ENCODE measurements at regions not wholly inside any gene's neighbourhood (a gene's known extent, or its start where the extent isn't known, plus 50 kb on each side); places are given as distances from the start of the nearest gene placed in this dataset.

GRCh38 chr22:44577391-44578109 lies 79.5 kb upstream of the RTL6 start:
- peak in 2 of 6 donors; percentile 9 to 34 for DNase-seq
- no peak for TF ChIP-seq CTCF (IDR thresholded peaks at IDR 0.05)
- no peaks in the 10 kb centered on the region for H3K27me3 ChIP-seq
- H3K4me1 ChIP-seq: no peaks in the 10 kb centered on the region
- no peak for ATAC-seq
- H3K4me3 ChIP-seq: no peak overlapping the region
- WGBS, 2 donors: 69 to 70% methylated on average over 26 of the region's 26 CpGs
- FAIRE-seq: no peak
- H3K27ac ChIP-seq: no peak overlapping the region
- intact Hi-C loops (cut with DNase I): no loop called here
- H3K36me3 ChIP-seq: no peaks in the 10 kb centered on the region
- no peaks in the 10 kb centered on the region for H3K9me3 ChIP-seq

- DNase-seq: peak in 2 of 6 donors; percentile 9 to 53
- intact Hi-C loops (cut with DNase I): no loop called here
- WGBS, 2 donors: 60 to 68% methylated on average over 15 of the region's 15 CpGs
- no peak overlapping the region for H3K4me3 ChIP-seq
- ATAC-seq: no peak
- H3K4me1 ChIP-seq: no peaks in the 10 kb centered on the region
- no peaks in the 10 kb centered on the region for H3K9me3 ChIP-seq
- H3K27me3 ChIP-seq: no peaks in the 10 kb centered on the region
- no peak for FAIRE-seq
- H3K27ac ChIP-seq: no peak overlapping the region
- TF ChIP-seq CTCF (IDR thresholded peaks at IDR 0.05): no peak
- H3K36me3 ChIP-seq: no peaks in the 10 kb centered on the region
Observed at GRCh38 chr22:44576311-44577260, 78.6 kb upstream of the RTL6 start.

GRCh38 chr22:44575381-44576268 lies 77.6 kb upstream of the RTL6 start:
- no peak for ATAC-seq
- Histone ChIP-seq H3K27ac (no peak overlapping the region), H3K4me3 (no peak overlapping the region), H3K4me1 (no peaks in the 10 kb centered on the region), H3K36me3 (no peaks in the 10 kb centered on the region), H3K27me3 (no peaks in the 10 kb centered on the region), H3K9me3 (no peaks in the 10 kb centered on the region)
- 26 to 38% methylated on average over 7 of the region's 7 CpGs for WGBS, 2 donors
- intact Hi-C loops (cut with DNase I): no loop called here
- no peak for TF ChIP-seq CTCF (IDR thresholded peaks at IDR 0.05)
- no peak for FAIRE-seq
- DNase-seq: peak in 1 of 6 donors; percentile 18

GRCh38 chr22:44574640-44575380 lies 76.8 kb upstream of the RTL6 start:
- WGBS, 2 donors: 18 to 25% methylated on average over 17 of the region's 17 CpGs

More at GRCh38 chr22:44574640-44575380, 76.8 kb upstream of the RTL6 start:
- H3K4me1 ChIP-seq: no peaks in the 10 kb centered on the region
- peak in 1 of 6 donors; percentile 41 for DNase-seq
- no peak overlapping the region for H3K4me3 ChIP-seq
- H3K27ac ChIP-seq: no peak overlapping the region
- H3K9me3 ChIP-seq: no peaks in the 10 kb centered on the region
- intact Hi-C loops (cut with DNase I): no loop called here
- H3K27me3 ChIP-seq: no peaks in the 10 kb centered on the region
- peak in 2 of 4 donors; percentile 57 to 72 for ATAC-seq
- H3K36me3 ChIP-seq: no peaks in the 10 kb centered on the region
- TF ChIP-seq CTCF (IDR thresholded peaks at IDR 0.05): no peak
- no peak for FAIRE-seq

Data from pancreas (tissue), 10 donors.